ENCODE measurements at regions not wholly inside any gene's neighbourhood (a gene's known extent, or its start where the extent isn't known, plus 50 kb on each side); places are given as distances from the start of the nearest gene placed in this dataset.
"Not testable (repeated sequence)": the region's sequence is repeated elsewhere in the genome, so short reads cannot be mapped to it uniquely, and the experiment has no call there.

DNA sequence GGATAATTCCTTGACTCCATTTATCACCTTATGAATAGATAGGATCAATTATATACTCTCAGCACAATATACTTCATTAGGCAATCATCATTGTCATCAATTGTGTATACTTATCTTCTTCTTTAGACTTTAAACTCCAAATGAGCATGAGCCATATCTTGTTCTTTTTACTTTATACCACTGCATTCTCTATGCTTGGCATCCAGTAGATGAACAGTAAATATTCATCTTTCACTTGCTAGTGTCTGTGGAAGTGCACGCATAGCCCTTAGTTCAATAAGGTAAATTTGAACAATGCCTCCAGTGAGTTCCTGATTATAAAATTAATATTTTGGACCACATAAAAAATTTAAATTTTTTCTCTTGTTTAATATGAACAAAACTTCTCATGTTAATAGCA, 172.3 kb upstream of the SPRY2 start:
- H3K27me3 ChIP-seq (replicated peaks) = no peaks in the 10 kb centered on the region
- no peak overlapping the region for H3K4me3 ChIP-seq
- H3K36me3 ChIP-seq = no peaks in the 10 kb centered on the region
- no peaks in the 10 kb centered on the region for H3K4me1 ChIP-seq (replicated peaks)
- DNase-seq (ENCODE audit: low read depth in 1 of 2, low spot score in 2 of 2) = no peak
- no peak overlapping the region for H3K27ac ChIP-seq
- H3K9me3 ChIP-seq (replicated peaks) = peaks cover 6% of the 10 kb centered on the region

- Histone ChIP-seq H3K27me3 (replicated peaks) (no peaks in the 10 kb centered on the region), H3K27ac (no peak overlapping the region), H3K36me3 (no peaks in the 10 kb centered on the region), H3K4me1 (replicated peaks) (no peaks in the 10 kb centered on the region), H3K4me3 (no peak overlapping the region), H3K9me3 (replicated peaks) (peaks cover 6% of the 10 kb centered on the region)
- no peak for DNase-seq (ENCODE audit: low read depth in 1 of 2, low spot score in 2 of 2)
Measured at GRCh38 chr13:80510686-80511085, 169.8 kb upstream of the SPRY2 start.

DNA sequence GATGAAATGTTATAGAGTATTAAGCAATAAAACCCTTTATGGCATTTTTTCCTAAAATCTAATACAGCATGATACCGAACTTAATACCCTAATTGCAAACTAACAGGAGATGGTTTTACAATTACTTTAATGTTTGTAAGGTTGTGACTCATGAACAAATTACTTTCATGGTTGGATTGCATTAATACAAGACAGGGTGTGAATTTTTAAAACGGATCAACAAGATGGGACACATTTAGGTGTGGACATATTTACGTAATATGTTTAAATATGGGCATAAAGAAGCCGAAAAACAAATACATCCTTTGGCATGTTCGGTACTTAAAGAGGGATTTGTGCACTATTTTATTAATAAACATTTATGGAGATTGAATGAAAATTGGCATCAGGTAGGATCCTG, 168.3 kb upstream of the SPRY2 start:
- Histone ChIP-seq H3K4me3 (no peak overlapping the region), H3K27ac (no peak overlapping the region), H3K9me3 (replicated peaks) (peaks cover 6% of the 10 kb centered on the region), H3K4me1 (replicated peaks) (no peaks in the 10 kb centered on the region), H3K36me3 (no peaks in the 10 kb centered on the region), H3K27me3 (replicated peaks) (no peaks in the 10 kb centered on the region)
- DNase-seq (ENCODE audit: low read depth in 1 of 2, low spot score in 2 of 2) = no peak

DNA sequence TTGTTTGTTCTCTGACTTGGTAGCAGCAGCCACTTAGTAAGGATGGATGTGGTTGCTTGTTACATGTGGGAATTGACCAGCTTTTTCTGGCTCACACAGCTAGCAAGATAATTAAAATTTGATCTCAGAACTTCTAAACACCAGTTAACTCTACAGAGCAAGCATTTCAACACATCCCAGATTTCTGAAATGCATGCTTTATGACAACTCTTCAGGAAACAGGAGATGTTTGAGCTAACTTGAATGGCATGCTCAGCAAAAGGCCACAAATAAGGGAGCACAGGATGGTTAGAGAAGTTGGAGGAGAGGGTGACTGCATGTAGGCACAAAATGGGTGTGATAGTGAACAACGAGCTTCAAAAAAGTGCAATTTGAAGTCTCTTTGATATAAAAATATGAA, 167.1 kb upstream of the SPRY2 start:
- Histone ChIP-seq H3K27ac (no peak overlapping the region), H3K4me3 (no peak overlapping the region), H3K27me3 (replicated peaks) (no peaks in the 10 kb centered on the region), H3K9me3 (replicated peaks) (peaks cover 6% of the 10 kb centered on the region; the same call in 1 of the 2 replicates), H3K36me3 (no peaks in the 10 kb centered on the region), H3K4me1 (replicated peaks) (no peaks in the 10 kb centered on the region)
- DNase-seq (ENCODE audit: low read depth in 1 of 2, low spot score in 2 of 2) = no peak

- Histone ChIP-seq H3K27ac (no peak overlapping the region), H3K4me1 (replicated peaks) (no peaks in the 10 kb centered on the region), H3K4me3 (no peak overlapping the region), H3K36me3 (no peaks in the 10 kb centered on the region), H3K9me3 (replicated peaks) (no peaks in the 10 kb centered on the region; the same call in 1 of the 2 replicates), H3K27me3 (replicated peaks) (no peaks in the 10 kb centered on the region)
- no peak for DNase-seq (ENCODE audit: low read depth in 1 of 2, low spot score in 2 of 2)
Measured at GRCh38 chr13:80504453-80504852, 163.5 kb upstream of the SPRY2 start.

DNA sequence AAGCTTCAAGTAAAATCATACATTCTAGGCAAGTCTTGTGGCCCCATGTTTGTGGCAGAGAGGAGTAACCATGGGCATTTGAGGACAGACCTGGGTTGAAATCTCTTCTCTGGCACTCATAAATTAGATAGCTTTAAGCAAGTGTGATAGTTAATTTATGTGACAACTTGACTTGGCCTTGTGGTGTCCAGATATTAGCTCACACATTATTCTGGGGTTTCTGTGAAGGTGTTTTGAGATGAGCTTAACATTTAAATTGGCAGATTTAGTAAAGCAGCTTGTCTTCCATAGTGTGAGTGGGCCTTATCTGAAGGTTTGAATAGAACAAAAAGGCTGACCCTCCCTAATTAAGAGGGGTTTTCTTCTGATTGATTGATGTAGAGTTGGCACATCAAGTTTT, 161.4 kb upstream of the SPRY2 start:
- H3K9me3 ChIP-seq (replicated peaks) = no peaks in the 10 kb centered on the region; the same call in 1 of the 2 replicates
- DNase-seq (ENCODE audit: low read depth in 1 of 2, low spot score in 2 of 2) = no peak
- H3K36me3 ChIP-seq = no peaks in the 10 kb centered on the region

GRCh38 chr13:80501556-80501955, 160.6 kb upstream of the SPRY2 start:
- H3K36me3 ChIP-seq = no peaks in the 10 kb centered on the region
- H3K9me3 ChIP-seq (replicated peaks) = no peaks in the 10 kb centered on the region
- no peak overlapping the region for H3K27ac ChIP-seq
- H3K4me3 ChIP-seq = no peak overlapping the region
- H3K27me3 ChIP-seq (replicated peaks) = no peaks in the 10 kb centered on the region
- DNase-seq (ENCODE audit: low read depth in 1 of 2, low spot score in 2 of 2) = no peak
- no peaks in the 10 kb centered on the region for H3K4me1 ChIP-seq (replicated peaks)

More for the DNA sequence above, 161.4 kb upstream of the SPRY2 start:
- Histone ChIP-seq H3K27me3 (replicated peaks) (no peaks in the 10 kb centered on the region), H3K4me3 (no peak overlapping the region), H3K27ac (no peak overlapping the region), H3K4me1 (replicated peaks) (no peaks in the 10 kb centered on the region)

DNA sequence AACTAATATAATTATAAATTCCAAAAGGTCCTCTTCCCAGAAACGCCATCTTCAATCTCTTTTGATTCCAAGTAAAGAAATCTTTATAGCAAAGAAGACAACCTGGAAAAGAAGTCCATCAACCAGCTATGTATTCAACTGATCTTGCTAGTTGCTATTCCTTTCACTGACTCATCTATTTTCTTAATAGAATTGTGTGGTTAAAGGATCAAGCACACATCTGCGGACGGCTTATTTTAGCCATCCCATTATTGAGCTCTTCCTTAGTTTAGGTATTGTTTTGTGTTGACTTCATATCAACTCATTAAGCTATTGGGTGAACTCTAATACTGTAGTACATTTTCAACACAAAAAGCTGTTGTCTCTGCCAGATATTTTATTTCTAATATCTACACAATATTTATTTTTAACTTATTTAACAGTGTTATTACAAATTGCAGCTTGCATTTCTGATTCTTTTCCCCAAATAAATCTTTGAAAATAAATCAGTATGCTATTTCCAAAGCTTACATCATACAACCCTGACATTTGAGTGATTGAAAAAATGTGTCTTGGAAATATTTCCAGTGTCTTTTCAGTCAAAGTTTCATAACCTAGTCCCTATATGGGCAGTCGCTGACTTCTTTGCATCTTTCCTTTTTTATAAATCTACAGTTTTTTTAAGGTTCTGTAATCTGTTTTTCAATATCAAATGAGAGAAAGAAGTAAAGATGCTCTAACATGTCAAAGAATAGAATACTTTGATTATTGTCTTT, 158.8 kb upstream of the SPRY2 start:
- no peaks in the 10 kb centered on the region for H3K9me3 ChIP-seq (replicated peaks)
- H3K27ac ChIP-seq = no peak overlapping the region
- H3K27me3 ChIP-seq (replicated peaks) = no peaks in the 10 kb centered on the region
- H3K4me1 ChIP-seq (replicated peaks) = no peaks in the 10 kb centered on the region
- H3K4me3 ChIP-seq = no peak overlapping the region
- H3K36me3 ChIP-seq = no peaks in the 10 kb centered on the region
- no peak for DNase-seq (ENCODE audit: low read depth in 1 of 2, low spot score in 2 of 2)

DNA sequence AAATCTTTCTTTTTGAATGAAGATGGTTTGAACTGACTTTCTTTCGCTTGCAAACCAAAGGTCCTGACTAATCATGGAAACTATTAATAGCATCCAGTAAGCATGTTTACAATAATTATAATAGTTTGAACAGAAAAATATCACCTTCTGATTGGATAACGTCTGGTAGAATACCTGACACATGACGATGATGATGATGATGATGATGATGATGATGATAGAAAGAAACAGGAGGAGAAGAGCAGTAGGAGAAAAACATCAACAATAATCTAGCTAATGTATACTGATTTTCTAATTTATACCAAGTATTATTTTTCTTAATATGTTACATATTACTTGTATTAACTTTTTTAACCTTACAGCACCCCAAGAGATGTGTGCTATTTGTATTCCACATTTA, 157.5 kb upstream of the SPRY2 start:
- no peaks in the 10 kb centered on the region for H3K9me3 ChIP-seq (replicated peaks)
- no peaks in the 10 kb centered on the region for H3K36me3 ChIP-seq
- H3K27ac ChIP-seq = no peak overlapping the region
- DNase-seq (ENCODE audit: low read depth in 1 of 2, low spot score in 2 of 2) = no peak
- no peaks in the 10 kb centered on the region for H3K27me3 ChIP-seq (replicated peaks)
- no peaks in the 10 kb centered on the region for H3K4me1 ChIP-seq (replicated peaks)
- H3K4me3 ChIP-seq = no peak overlapping the region

DNA sequence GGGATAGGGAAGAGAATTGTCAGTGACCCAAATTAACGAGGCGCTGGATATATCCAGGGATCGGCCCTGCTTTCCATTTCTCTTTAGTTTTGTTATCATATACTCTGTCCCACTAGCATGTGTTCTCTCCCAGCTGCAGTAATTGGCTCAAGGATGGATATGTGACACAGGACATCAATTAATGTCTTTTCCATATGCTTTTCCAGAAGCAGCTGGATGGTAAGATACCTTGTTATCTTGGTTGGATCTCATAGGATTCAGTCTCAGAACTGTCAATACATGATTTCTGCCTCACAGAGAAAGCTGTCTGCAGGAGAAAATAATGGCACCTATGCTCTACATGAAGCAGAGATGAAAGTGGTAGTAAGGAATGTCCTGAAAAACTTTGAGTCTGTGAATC, 157.1 kb upstream of the SPRY2 start:
- H3K27me3 ChIP-seq (replicated peaks) = no peaks in the 10 kb centered on the region
- no peaks in the 10 kb centered on the region for H3K9me3 ChIP-seq (replicated peaks)
- H3K4me3 ChIP-seq = no peak overlapping the region
- H3K36me3 ChIP-seq = no peaks in the 10 kb centered on the region
- H3K4me1 ChIP-seq (replicated peaks) = no peaks in the 10 kb centered on the region
- H3K27ac ChIP-seq = no peak overlapping the region
- DNase-seq (ENCODE audit: low read depth in 1 of 2, low spot score in 2 of 2) = no peak

- Histone ChIP-seq H3K4me1 (replicated peaks) (no peaks in the 10 kb centered on the region), H3K36me3 (no peaks in the 10 kb centered on the region), H3K27me3 (replicated peaks) (no peaks in the 10 kb centered on the region), H3K9me3 (replicated peaks) (no peaks in the 10 kb centered on the region), H3K4me3 (no peak overlapping the region), H3K27ac (no peak overlapping the region)
- DNase-seq (ENCODE audit: low read depth in 1 of 2, low spot score in 2 of 2) = no peak
Measured at GRCh38 chr13:80497439-80497838, 156.5 kb upstream of the SPRY2 start.

DNA sequence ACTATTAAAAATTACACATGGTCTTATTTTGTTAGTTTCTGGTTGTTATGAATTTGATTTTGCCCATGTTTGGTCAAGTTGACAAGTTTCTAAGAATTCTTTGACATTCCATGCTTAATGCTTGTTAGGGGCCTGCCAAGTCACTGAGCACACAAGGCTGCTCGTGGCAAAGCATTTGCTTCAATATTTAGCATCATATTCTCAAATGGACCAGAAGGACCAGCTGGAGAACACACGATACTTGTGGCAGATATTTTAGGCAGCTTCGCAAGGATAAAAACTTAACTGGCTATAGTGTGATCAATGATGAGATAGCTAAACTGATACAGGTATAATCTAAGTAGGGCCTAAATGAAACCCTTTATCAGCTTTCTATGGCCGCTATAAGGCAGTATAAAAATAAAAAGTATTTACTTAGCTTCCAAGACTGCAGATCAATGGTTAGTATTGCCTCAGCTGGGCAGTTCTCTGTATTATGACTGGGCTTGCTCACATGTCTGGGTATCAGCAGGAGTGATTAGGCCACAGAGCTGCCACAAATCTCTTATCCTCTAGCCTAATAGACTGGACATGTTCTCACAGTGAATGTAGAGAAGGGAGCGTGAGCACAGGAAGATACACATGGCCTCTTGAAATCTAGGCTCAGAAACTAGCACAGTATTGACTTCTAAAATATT, 155.9 kb upstream of the SPRY2 start:
- no peaks in the 10 kb centered on the region for H3K36me3 ChIP-seq
- H3K27ac ChIP-seq = no peak overlapping the region
- no peak for DNase-seq (ENCODE audit: low read depth in 1 of 2, low spot score in 2 of 2)
- H3K4me3 ChIP-seq = no peak overlapping the region
- peaks cover 2% of the 10 kb centered on the region; the same call in 1 of the 2 replicates for H3K4me1 ChIP-seq (replicated peaks)
- no peaks in the 10 kb centered on the region for H3K27me3 ChIP-seq (replicated peaks)
- H3K9me3 ChIP-seq (replicated peaks) = no peaks in the 10 kb centered on the region

DNA sequence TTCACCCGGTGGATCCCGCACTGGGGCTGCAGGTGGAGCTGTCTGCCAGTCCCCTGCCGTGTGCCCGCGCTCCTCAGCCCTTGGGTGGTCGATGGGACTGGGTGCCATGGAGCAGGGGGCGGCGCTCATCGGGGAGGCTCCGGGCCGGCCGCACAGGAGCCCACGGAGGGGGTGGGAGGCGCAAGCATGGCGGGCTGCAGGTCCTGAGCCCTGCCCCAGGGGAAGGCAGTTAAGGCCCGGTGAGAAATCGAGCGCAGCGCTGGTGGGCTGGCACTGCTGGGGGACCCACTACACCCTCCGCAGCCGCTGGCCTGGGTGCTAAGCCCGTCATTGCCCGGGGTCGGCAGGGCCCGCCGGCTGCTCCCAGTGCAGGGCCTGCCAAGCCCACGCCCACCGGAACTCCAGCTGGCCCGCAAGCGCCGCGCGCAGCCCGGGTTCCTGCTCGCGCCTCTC, 149.6 kb upstream of the SPRY2 start:
- not testable (repeated sequence) for H3K4me3 ChIP-seq; H3K27me3 ChIP-seq (replicated peaks); DNase-seq (ENCODE audit: low read depth in 1 of 2, low spot score in 2 of 2); H3K9me3 ChIP-seq (replicated peaks); H3K27ac ChIP-seq; H3K4me1 ChIP-seq (replicated peaks); H3K36me3 ChIP-seq

DNA sequence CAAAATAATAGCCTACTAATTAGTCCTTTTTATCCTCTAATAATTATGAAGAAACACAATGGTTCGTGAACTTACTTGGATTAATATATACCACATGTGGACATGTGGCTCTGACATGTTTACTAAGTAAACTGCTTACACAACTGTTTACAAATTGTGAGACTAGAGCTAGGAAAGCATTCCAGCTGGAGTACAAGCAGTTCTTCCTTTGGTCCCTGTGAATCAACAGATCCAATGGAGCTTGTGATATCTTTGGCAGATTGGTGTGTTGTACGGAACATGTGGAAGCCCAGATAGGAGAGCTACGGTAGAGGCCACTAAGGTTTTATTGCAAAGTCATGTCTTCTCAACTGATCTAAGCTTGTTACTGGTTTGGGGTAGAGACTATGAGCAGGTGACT, 145.5 kb upstream of the SPRY2 start:
- DNase-seq (ENCODE audit: low read depth in 1 of 2, low spot score in 2 of 2) = no peak
- Histone ChIP-seq H3K27ac (no peak overlapping the region), H3K4me1 (replicated peaks) (no peaks in the 10 kb centered on the region), H3K27me3 (replicated peaks) (no peaks in the 10 kb centered on the region), H3K4me3 (no peak overlapping the region), H3K9me3 (replicated peaks) (0 out of 2 replicates have a peak, but pooled peaks cover 2% of the 10 kb centered on the region), H3K36me3 (no peaks in the 10 kb centered on the region)
